HepG2 (cell line): ENCODE measurements at regions not wholly inside any gene's neighbourhood (a gene's known extent, or its start where the extent isn't known, plus 50 kb on each side); places are given as distances from the start of the nearest gene placed in this dataset.

Experiments used
- ATAC-seq: fragments of 200-7000 bp; cut with Tn5 transposase; 3 replicates; pipeline ENCODE4 v1.9.1; 2020; ENCODE audit warnings: mild to moderate bottlenecking, moderate library complexity
- BruUV-seq: library from RNA; stranded (reverse); fragments of 400-500 nt; replicated peaks from 2 replicates; lab custom pipeline; 2021; lab: Mats Ljungman, UMichigan
- CTCF ChIA-PET: fragments of 300-600 bp; formaldehyde crosslinking; extraction: SDS; loops from one replicate; lab custom pipeline; 2021; ENCODE audit warnings: low total read pairs, inconsistent platforms, low intra/inter-chr PET ratio; lab: Yijun Ruan, JAX
- POLR2A ChIA-PET: fragments of 350-600 bp; sonication (Branson Sonifier 250); formaldehyde crosslinking; loops from one replicate; lab custom pipeline; 2020; ENCODE audit warnings: antibody characterized with exemption, inconsistent platforms; lab: Yijun Ruan, JAX
- DNase-seq: peaks from one replicate; pipeline ENCODE4 v3.0.0-alpha.2; 2015; ENCODE audit warnings: low spot score
- FAIRE-seq: peaks from 3 replicates; lab custom pipeline; 2011; peaks lifted over from hg19 to GRCh38; lab: Jason Lieb, UNC
- H2AFZ ChIP-seq: one replicate; pipeline ENCODE4 v1.6.1; 2011; ENCODE audit warnings: low read length, inconsistent platforms
- H3K27ac ChIP-seq: fragments of 300-600 bp; 3 replicates; pipeline ENCODE4 v1.8.0; 2011; ENCODE audit warnings: mixed run types, mild to moderate bottlenecking, mixed read lengths, low read length, inconsistent platforms; ENCODE audit not compliant: insufficient read depth; ENCODE audit errors: extremely low read length
- H3K27me3 ChIP-seq, 2 experiments: fragments of 200-600 bp in 1 of 2; 2 replicates in 1 of 2; 3 replicates in 1 of 2; pipeline versions ENCODE4 v1.6.0 to v1.8.0; 2011; ENCODE audit warnings: low read length in 2 of 2, mild to moderate bottlenecking in 2 of 2, moderate library complexity in 2 of 2, inconsistent platforms in 1 of 2; ENCODE audit not compliant: insufficient read depth in 2 of 2, control insufficient read depth in 1 of 2
- H3K36me3 ChIP-seq, 2 experiments: fragments of 200-600 bp in 1 of 2; replicated peaks in 1 of 2; 2 replicates in 1 of 2; 3 replicates in 1 of 2; pipeline versions ENCODE4 v1.5.1 to v1.8.0; 2011; ENCODE audit warnings: low read length in 2 of 2, inconsistent platforms in 1 of 2; ENCODE audit not compliant: insufficient read depth in 2 of 2, control insufficient read depth in 1 of 2
- H3K4me1 ChIP-seq: 2 replicates; pipeline ENCODE4 v1.5.1; 2012; ENCODE audit warnings: low read length, inconsistent platforms; ENCODE audit not compliant: insufficient read depth
- H3K4me2 ChIP-seq: 2 replicates; pipeline ENCODE4 v1.6.0; 2011; ENCODE audit warnings: low read depth, low read length, inconsistent platforms
- H3K4me3 ChIP-seq, 3 experiments: fragments of 200-600 bp in 1 of 3; sonication (generic), shearing (Covaris generic) in 1 of 3; replicated peaks in 1 of 3; 2 replicates each; pipeline ENCODE4 v1.5.1; 2011 to 2016; ENCODE audit warnings: low read length in 3 of 3, inconsistent platforms in 2 of 3, low read depth in 2 of 3, mild to moderate bottlenecking in 2 of 3, control low read depth in 1 of 3, mixed read lengths in 1 of 3; ENCODE audit not compliant: insufficient read depth in 1 of 3
- H3K79me2 ChIP-seq: one replicate; pipeline ENCODE4 v1.6.1; 2011; ENCODE audit warnings: low read length, inconsistent platforms; ENCODE audit not compliant: insufficient read depth
- H3K9ac ChIP-seq: 2 replicates; pipeline ENCODE4 v1.6.0; 2011; ENCODE audit warnings: mild to moderate bottlenecking, low read depth, low read length, inconsistent platforms; ENCODE audit not compliant: insufficient read depth
- H3K9me3 ChIP-seq: 2 replicates; pipeline ENCODE4 v1.5.1; 2012; ENCODE audit warnings: mild to moderate bottlenecking, low read length
- H4K20me1 ChIP-seq: 2 replicates; pipeline ENCODE4 v1.6.0; 2011; ENCODE audit warnings: inconsistent platforms, mild to moderate bottlenecking, low read length, moderate library complexity; ENCODE audit not compliant: insufficient read depth
- AGO1 ChIP-seq: fragments of 200-400 bp; formaldehyde crosslinking; IDR thresholded peaks from 2 replicates; pipeline ENCODE4 v1.6.1; 2017; ENCODE audit warnings: mild to moderate bottlenecking, low read depth, low read length, moderate library complexity; ENCODE audit not compliant: poor library complexity, severe bottlenecking
- IRX3 ChIP-seq: sonication (generic); formaldehyde crosslinking; IDR thresholded peaks from 2 replicates; pipeline ENCODE4 v1.8.1; 2023; ENCODE audit warnings: mild to moderate bottlenecking, low read depth, missing genetic modification reagents, borderline replicate concordance
- PAWR ChIP-seq: sonication (generic); formaldehyde crosslinking; IDR thresholded peaks from 2 replicates; pipeline ENCODE4 v1.4.0; 2020; ENCODE audit warnings: missing genetic modification reagents, mild to moderate bottlenecking, borderline replicate concordance
- SNRNP70 ChIP-seq: fragments of 200-400 bp; formaldehyde crosslinking; IDR thresholded peaks from 2 replicates; pipeline ENCODE4 v1.6.1; 2017; ENCODE audit warnings: mild to moderate bottlenecking, low read depth, low read length, moderate library complexity
- ZMAT5 ChIP-seq: sonication (generic); formaldehyde crosslinking; IDR thresholded peaks from 2 replicates; pipeline ENCODE4 v1.5.0; 2020; ENCODE audit warnings: mild to moderate bottlenecking, low read depth, missing genetic modification reagents, borderline replicate concordance
- ZNF276 ChIP-seq: sonication (generic); formaldehyde crosslinking; IDR thresholded peaks from 2 replicates; pipeline ENCODE4 v1.4.0; 2020; ENCODE audit warnings: mild to moderate bottlenecking, low read depth, missing genetic modification reagents
- ZNF331 ChIP-seq: sonication (generic); formaldehyde crosslinking; IDR thresholded peaks from 2 replicates; pipeline ENCODE4 v1.4.0; 2020; ENCODE audit warnings: missing genetic modification reagents
- ZNF607 ChIP-seq: sonication (generic); formaldehyde crosslinking; IDR thresholded peaks from 2 replicates; pipeline ENCODE4 v1.5.1; 2020; ENCODE audit warnings: missing genetic modification reagents, mild to moderate bottlenecking, borderline replicate concordance
- ZNF7 ChIP-seq: IDR thresholded peaks from 2 replicates; pipeline ENCODE4 v1.6.1; 2016; ENCODE audit warnings: missing biosample characterization, missing genetic modification reagents
- ZNF749 ChIP-seq: sonication (generic); formaldehyde crosslinking; IDR thresholded peaks from 2 replicates; pipeline ENCODE4 v1.8.0; 2022; ENCODE audit warnings: mild to moderate bottlenecking, missing genetic modification reagents, moderate library complexity, borderline replicate concordance
- WGBS: methylation state at CpG from one replicate; pipeline ENCODE4 v1.1.6; 2017; ENCODE audit warnings: low lambda C conversion rate; 5-methylcytosine and 5-hydroxymethylcytosine counted together
- in situ Hi-C: cut with HindIII; loops from 2 replicates; pipeline ENCODE4 v1.10.0; 2017; ENCODE audit warnings: low pct_unique_long_range_greater_than_20kb; ENCODE audit not compliant: extremely low pct_ligation_motif_present
- intact Hi-C: fragments of 100-400 bp; cut with micrococcal nuclease; formaldehyde crosslinking; loops from one replicate; pipeline ENCODE4 v1.10.0; 2022; ENCODE audit not compliant: unreplicated experiment
- TF ChIP-seq, protein P1 (sequence below): sonication (generic); formaldehyde crosslinking; IDR thresholded peaks from 2 replicates; pipeline ENCODE4 v1.8.0; 2023; ENCODE audit warnings: mild to moderate bottlenecking, missing genetic modification reagents
- TF ChIP-seq, protein P2 (sequence below): sonication (generic); formaldehyde crosslinking; IDR thresholded peaks from 2 replicates; pipeline ENCODE4 v1.4.0; 2020; ENCODE audit warnings: missing genetic modification reagents
- TF ChIP-seq, protein P3 (sequence below): sonication (generic); formaldehyde crosslinking; IDR thresholded peaks from 2 replicates; pipeline ENCODE4 v1.5.1; 2020; ENCODE audit warnings: mild to moderate bottlenecking, missing genetic modification reagents, moderate library complexity

GRCh38 chr21:25283720-25284119, 323.6 kb downstream of the MRPL39 start:
- CTCF ChIA-PET: no interaction called here

More at GRCh38 chr21:25283720-25284119, 323.6 kb downstream of the MRPL39 start:
- WGBS: 3% methylated on average over 6 of the region's 6 CpGs
- no peaks in the 10 kb centered on the region for H3K36me3 ChIP-seq
- POLR2A ChIA-PET: no interaction called here
- H3K4me3 ChIP-seq: no peak overlapping the region
- no TSS peak for BruUV-seq
- no peaks in the 10 kb centered on the region for H3K79me2 ChIP-seq
- no peak overlapping the region for H2AFZ ChIP-seq
- no peak overlapping the region for H3K9ac ChIP-seq
- ATAC-seq (no peak), FAIRE-seq (no peak), DNase-seq (peak; percentile 0)
- TF ChIP-seq ZMAT5 (CRISPR knock-in tag) (no peak), PAWR (CRISPR knock-in tag) (no peak), ZNF749 (CRISPR knock-in tag) (no peak), ZNF607 (CRISPR knock-in tag) (no peak), SNRNP70 (no peak), ZNF276 (CRISPR knock-in tag) (no peak), ZNF331 (CRISPR knock-in tag) (no peak), IRX3 (CRISPR knock-in tag) (no peak), AGO1 (no peak), ZNF7 (no peak)
- TF ChIP-seq, protein P1, sequence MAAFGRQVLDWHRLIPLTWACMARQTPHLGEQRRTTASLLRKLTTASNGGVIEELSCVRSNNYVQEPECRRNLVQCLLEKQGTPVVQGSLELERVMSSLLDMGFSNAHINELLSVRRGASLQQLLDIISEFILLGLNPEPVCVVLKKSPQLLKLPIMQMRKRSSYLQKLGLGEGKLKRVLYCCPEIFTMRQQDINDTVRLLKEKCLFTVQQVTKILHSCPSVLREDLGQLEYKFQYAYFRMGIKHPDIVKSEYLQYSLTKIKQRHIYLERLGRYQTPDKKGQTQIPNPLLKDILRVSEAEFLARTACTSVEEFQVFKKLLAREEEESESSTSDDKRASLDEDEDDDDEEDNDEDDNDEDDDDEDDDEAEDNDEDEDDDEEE (CRISPR knock-in tag): no peak
- TF ChIP-seq, protein P2, sequence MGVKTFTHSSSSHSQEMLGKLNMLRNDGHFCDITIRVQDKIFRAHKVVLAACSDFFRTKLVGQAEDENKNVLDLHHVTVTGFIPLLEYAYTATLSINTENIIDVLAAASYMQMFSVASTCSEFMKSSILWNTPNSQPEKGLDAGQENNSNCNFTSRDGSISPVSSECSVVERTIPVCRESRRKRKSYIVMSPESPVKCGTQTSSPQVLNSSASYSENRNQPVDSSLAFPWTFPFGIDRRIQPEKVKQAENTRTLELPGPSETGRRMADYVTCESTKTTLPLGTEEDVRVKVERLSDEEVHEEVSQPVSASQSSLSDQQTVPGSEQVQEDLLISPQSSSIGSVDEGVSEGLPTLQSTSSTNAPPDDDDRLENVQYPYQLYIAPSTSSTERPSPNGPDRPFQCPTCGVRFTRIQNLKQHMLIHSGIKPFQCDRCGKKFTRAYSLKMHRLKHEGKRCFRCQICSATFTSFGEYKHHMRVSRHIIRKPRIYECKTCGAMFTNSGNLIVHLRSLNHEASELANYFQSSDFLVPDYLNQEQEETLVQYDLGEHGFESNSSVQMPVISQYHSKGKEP (CRISPR knock-in tag): no peak
- TF ChIP-seq, protein P3, sequence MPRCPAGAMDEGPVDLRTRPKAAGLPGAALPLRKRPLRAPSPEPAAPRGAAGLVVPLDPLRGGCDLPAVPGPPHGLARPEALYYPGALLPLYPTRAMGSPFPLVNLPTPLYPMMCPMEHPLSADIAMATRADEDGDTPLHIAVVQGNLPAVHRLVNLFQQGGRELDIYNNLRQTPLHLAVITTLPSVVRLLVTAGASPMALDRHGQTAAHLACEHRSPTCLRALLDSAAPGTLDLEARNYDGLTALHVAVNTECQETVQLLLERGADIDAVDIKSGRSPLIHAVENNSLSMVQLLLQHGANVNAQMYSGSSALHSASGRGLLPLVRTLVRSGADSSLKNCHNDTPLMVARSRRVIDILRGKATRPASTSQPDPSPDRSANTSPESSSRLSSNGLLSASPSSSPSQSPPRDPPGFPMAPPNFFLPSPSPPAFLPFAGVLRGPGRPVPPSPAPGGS: no peak
- no peak overlapping the region for H3K27ac ChIP-seq
- H4K20me1 ChIP-seq: no peaks in the 10 kb centered on the region
- intact Hi-C loops (loop anchor here (5.0 kb wide), 1 partner anchor 104 kb away; no protein-coding TSS in a partner anchor), in situ Hi-C loops (no loop called here)
- no peaks in the 10 kb centered on the region; a peak in 1 of 5 replicates for H3K27me3 ChIP-seq
- H3K4me2 ChIP-seq: no peak overlapping the region
- H3K4me1 ChIP-seq: no peaks in the 10 kb centered on the region
- peaks cover 75% of the 10 kb centered on the region for H3K9me3 ChIP-seq
